Posterior vena cava (tissue), 2 donors: ENCODE measurements at regions not wholly inside any gene's neighbourhood (a gene's known extent, or its start where the extent isn't known, plus 50 kb on each side); places are given as distances from the start of the nearest gene placed in this dataset.

Experiments used
- DNase-seq: peaks from one replicate; pipeline ENCODE4 v3.0.0-alpha.2; 2020; ENCODE audit warnings: low spot score
- intact Hi-C, 2 donors: fragments of 100-400 bp; cut with DNase I; formaldehyde crosslinking; loops; one replicate each; pipeline versions ENCODE4 v1.14.1 to v1.14.2; 2022 to 2023
- donor health status: DM: yes; HTN: yes; CAD: no.
- donor health status: DM: yes; HTN: yes; CAD: no.

GRCh38 chr15:69949485-69949884, 148.2 kb downstream of the TLE3 start:
- DNase-seq = no peak
- intact Hi-C loops = no loop called here

GRCh38 chr15:69951256-69951897, 146.3 kb downstream of the TLE3 start:
- intact Hi-C loops = no loop called here
- no peak for DNase-seq

- intact Hi-C loops = no loop called here
- no peak for DNase-seq
These were observed 145.7 kb downstream of the TLE3 start for GRCh38 chr15:69951898-69952555.

DNA sequence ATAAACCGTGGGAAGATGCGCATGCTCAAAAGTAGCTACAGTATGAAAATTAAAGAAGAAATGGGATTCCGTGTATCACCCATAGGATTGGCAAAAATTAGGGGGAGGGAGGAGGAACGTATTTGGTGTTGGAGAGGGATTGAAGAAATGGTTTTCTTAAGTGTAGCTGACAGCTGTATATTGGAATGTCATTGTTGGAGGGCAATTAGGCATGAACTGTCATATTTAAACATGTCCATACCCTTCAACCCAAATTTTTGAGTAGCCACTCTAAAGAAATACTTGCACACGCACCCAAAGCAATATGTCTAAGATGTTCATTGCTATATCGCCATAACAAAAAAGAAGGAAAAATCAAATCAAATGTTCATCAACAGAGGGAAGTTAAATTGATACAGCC, 144.7 kb downstream of the TLE3 start:
- DNase-seq = no peak
- intact Hi-C loops = no loop called here

- no peak for DNase-seq
- intact Hi-C loops = no loop called here
These were observed 143.9 kb downstream of the TLE3 start for GRCh38 chr15:69953816-69954215.

GRCh38 chr15:69954666-69955065, 143.1 kb downstream of the TLE3 start:
- DNase-seq = no peak
- intact Hi-C loops = no loop called here

- DNase-seq = no peak
- intact Hi-C loops = no loop called here
These were observed 142.3 kb downstream of the TLE3 start for GRCh38 chr15:69955240-69955894.

- no peak for DNase-seq
- intact Hi-C loops = no loop called here
These were observed 141.3 kb downstream of the TLE3 start for GRCh38 chr15:69956417-69956816.

- intact Hi-C loops = no loop called here
- DNase-seq = no peak
These were observed 140.5 kb downstream of the TLE3 start for GRCh38 chr15:69957175-69957574.

DNA sequence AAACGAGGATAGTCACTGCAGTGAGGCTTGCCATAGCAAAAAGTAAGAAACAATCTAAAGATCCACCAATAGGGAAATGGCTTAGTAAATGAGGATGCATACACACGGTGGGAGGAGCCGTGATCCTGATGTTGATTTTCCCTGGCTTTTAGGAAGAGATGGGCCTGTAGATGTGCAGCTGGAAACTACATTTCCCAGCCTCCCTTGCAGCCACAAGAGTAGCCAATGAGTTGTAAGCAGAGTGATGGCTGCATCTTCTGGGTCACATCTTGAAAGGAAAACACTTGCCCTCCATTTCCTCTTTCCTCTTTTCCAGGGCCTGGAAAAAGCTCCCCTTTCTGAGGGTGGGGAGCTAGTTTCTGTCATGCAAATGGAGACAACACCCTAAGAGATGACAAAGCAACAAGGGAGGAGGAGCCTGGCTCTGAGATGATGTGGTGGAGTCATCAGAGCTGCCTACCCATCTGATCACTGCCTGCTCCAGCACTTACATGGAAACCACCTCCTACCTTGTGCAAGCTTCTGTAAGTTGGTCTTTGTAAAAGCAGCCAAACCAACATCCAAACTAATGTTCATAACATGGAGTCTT, 139.1 kb downstream of the TLE3 start:
- DNase-seq = no peak
- intact Hi-C loops = no loop called here

- no peak for DNase-seq
- intact Hi-C loops = no loop called here
These were observed 135.2 kb downstream of the TLE3 start for GRCh38 chr15:69962561-69962960.

DNA sequence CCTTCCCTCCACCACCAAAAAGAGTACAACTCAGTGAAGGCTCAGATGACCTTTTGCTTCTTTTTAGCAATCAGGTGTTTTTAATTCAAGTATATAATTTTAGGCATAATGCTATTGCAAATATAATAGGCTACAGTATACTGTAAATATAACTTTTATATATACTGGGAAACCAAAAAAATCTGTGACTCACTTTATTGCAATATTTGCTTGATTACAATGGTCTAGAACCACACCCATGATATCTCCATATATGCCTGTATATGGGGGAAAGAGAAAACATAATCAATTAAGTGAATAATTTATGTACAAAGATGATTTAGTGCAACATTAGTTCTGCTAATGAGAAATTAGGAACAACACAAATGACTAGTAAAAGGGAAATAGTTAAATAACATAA, 134.3 kb downstream of the TLE3 start:
- intact Hi-C loops = no loop called here
- no peak for DNase-seq

DNA sequence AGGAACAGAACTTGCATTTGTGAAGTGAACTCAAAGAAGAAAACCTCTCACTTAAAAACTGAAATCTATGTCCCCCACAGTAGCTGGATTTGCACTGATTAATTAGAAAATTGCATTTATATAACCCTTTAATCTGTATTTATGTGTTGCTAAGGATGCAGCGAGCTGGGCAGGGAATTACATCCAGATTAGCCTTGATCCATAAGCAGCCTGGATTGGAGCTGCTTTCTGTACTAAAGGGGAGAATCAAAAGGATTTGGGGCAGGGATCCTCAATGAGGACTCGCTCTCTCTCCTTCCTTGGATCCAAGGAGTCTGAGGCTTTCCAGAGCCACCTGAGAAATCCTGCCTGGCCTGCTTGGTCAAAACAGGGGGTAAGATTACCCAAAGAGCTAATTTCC, 125.9 kb downstream of the TLE3 start:
- intact Hi-C loops = no loop called here
- DNase-seq = no peak

DNA sequence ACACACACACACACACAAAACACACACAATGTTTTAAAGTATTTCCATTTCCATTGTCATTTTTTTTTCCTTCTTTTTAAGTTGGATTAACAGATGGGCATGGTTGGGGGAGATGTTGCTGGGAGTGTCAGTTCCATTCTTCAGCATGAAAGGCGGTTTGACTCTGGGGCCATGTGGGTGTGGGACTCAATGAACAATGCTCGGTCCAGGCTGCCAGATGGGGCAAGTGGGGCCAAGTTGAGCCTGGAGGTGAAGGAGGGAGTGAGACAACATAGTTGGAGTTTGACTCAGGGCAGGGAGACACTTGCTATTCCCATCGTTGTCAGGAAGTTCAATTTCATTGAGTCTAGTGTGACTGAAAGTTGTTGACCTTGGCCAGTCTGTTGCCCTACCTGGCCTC, 125.3 kb downstream of the TLE3 start:
- DNase-seq = no peak
- intact Hi-C loops = no loop called here

- intact Hi-C loops = no loop called here
- no peak for DNase-seq
These were observed 124.5 kb downstream of the TLE3 start for GRCh38 chr15:69973102-69973714.

GRCh38 chr15:69973880-69974279, 123.8 kb downstream of the TLE3 start:
- intact Hi-C loops = no loop called here
- no peak for DNase-seq

DNA sequence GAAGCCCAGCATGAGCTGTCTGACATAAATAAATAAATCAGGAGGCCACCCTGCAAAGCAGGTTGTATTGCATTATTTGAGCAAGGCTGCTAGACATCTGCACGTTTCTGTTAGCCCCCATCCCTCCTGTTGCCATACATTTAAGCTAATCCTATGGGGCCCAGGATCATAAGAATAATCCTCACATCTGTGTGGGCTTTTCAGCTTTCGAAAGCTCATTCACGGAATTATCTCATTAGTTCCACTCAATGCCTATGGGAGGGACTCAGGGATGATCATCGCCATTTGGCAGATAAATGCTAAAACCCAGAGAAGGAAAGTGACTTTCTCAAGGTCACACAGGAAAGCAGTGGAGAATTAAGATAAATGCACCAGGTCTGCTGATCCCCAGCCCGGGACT, 123.4 kb downstream of the TLE3 start:
- DNase-seq = no peak
- intact Hi-C loops = no loop called here

GRCh38 chr15:69976366-69976994, 121.2 kb downstream of the TLE3 start:
- DNase-seq = no peak
- intact Hi-C loops = no loop called here

- intact Hi-C loops = no loop called here
- DNase-seq = no peak
These were observed 119.1 kb downstream of the TLE3 start for GRCh38 chr15:69978603-69979002.

- DNase-seq = no peak
- intact Hi-C loops = no loop called here
These were observed 118.5 kb downstream of the TLE3 start for GRCh38 chr15:69979262-69979661.
